B cell (primary cell): ENCODE measurements at regions not wholly inside any gene's neighbourhood (a gene's known extent, or its start where the extent isn't known, plus 50 kb on each side); places are given as distances from the start of the nearest gene placed in this dataset.
"Not testable (repeated sequence)": the region's sequence is repeated elsewhere in the genome, so short reads cannot be mapped to it uniquely, and the experiment has no call there.

ENCODE experiments used
- ATAC-seq: fragments of 200-7000 bp; cut with Tn5 transposase; one replicate; pipeline ENCODE4 v1.10.0; 2021; ENCODE audit warnings: low read depth, mild to moderate bottlenecking, moderate number of reproducible peaks, moderate library complexity
- CTCF ChIA-PET: fragments of 350-600 bp; sonication (Branson Sonifier 250); formaldehyde crosslinking; loops from one replicate; lab custom pipeline; 2021; ENCODE audit warnings: antibody characterized with exemption, inconsistent platforms; lab: Charles Lee
- POLR2A ChIA-PET: fragments of 350-600 bp; sonication (Branson Sonifier 250); formaldehyde crosslinking; loops from one replicate; lab custom pipeline; 2021; ENCODE audit warnings: antibody characterized with exemption; lab: Charles Lee
- DNase-seq: peaks from one replicate; pipeline ENCODE4 v3.0.0; 2013
- H2AFZ ChIP-seq: 2 replicates; pipeline ENCODE4 v1.6.1; 2012; ENCODE audit warnings: mild to moderate bottlenecking, low read depth, low read length; ENCODE audit not compliant: insufficient read depth, poor library complexity, severe bottlenecking
- H3K27ac ChIP-seq, 2 donors: 1 replicate in 1 of 2; 2 replicates in 1 of 2; pipeline ENCODE4 v1.5.1; 2012 to 2013; ENCODE audit warnings: low read length in 2 of 2, mild to moderate bottlenecking in 2 of 2, moderate library complexity in 1 of 2
- H3K27me3 ChIP-seq, 4 experiments: fragments of 200-600 bp in 1 of 4; sonication (generic) in 1 of 4; replicated peaks in 1 of 4; 1 replicate in 2 of 4; 2 replicates in 2 of 4; pipeline versions ENCODE4 v1.6.1 to v1.7.0; 2013 to 2016; ENCODE audit warnings: low read length in 3 of 4, mild to moderate bottlenecking in 2 of 4, mixed read lengths in 1 of 4, moderate library complexity in 1 of 4; ENCODE audit not compliant: insufficient read depth in 4 of 4, control insufficient read depth in 3 of 4; ENCODE audit errors: control extremely low read depth in 1 of 4
- H3K36me3 ChIP-seq, 2 experiments: replicated peaks in 1 of 2; 1 replicate in 1 of 2; 2 replicates in 1 of 2; pipeline versions ENCODE4 v1.6.1 to v1.7.1; 2013; ENCODE audit warnings: low read length in 1 of 2; ENCODE audit not compliant: insufficient read depth in 2 of 2, control insufficient read depth in 1 of 2; ENCODE audit errors: control extremely low read depth in 1 of 2, extremely low read depth in 1 of 2
- H3K4me1 ChIP-seq, 2 donors: fragments of 200-600 bp in 1 of 2; sonication (generic) in 1 of 2; 1 replicate in 1 of 2; 2 replicates in 1 of 2; pipeline versions ENCODE4 v1.5.1 to v1.6.1; 2013 to 2017; ENCODE audit warnings: low read length in 2 of 2; ENCODE audit not compliant: control insufficient read depth in 2 of 2, insufficient read depth in 2 of 2
- H3K4me2 ChIP-seq: replicated peaks from 2 replicates; pipeline ENCODE3; 2012; ENCODE audit warnings: mild to moderate bottlenecking, low read depth, low read length; ENCODE audit not compliant: poor library complexity, severe bottlenecking
- H3K4me3 ChIP-seq, 5 experiments: fragments of 200-600 bp in 1 of 5; sonication (generic) in 1 of 5; 1 replicate in 3 of 5; 2 replicates in 2 of 5; pipeline versions ENCODE4 v1.5.1 to v1.7.0; 2011 to 2016; ENCODE audit warnings: low read length in 4 of 5, mild to moderate bottlenecking in 4 of 5, low read depth in 2 of 5, control low read depth in 1 of 5, moderate library complexity in 1 of 5; ENCODE audit not compliant: insufficient read depth in 1 of 5; ENCODE audit errors: control extremely low read depth in 1 of 5, extremely low read depth in 1 of 5
- H3K79me2 ChIP-seq: fragments of 200-600 bp; sonication (generic); one replicate; pipeline ENCODE4 v1.6.0; 2016; ENCODE audit warnings: low read length; ENCODE audit not compliant: control insufficient read depth, insufficient read depth
- H3K9ac ChIP-seq: fragments of 200-600 bp; sonication (generic); 2 replicates; pipeline ENCODE4 v1.6.1; 2017; ENCODE audit warnings: mild to moderate bottlenecking, low read length, moderate library complexity
- H3K9me3 ChIP-seq, 3 donors: one replicate each; pipeline versions ENCODE4 v1.6.1 to v1.7.1; 2013; ENCODE audit warnings: low read length in 2 of 3; ENCODE audit not compliant: control insufficient read depth in 2 of 3, insufficient read depth in 1 of 3; ENCODE audit errors: control extremely low read depth in 1 of 3
- H4K20me1 ChIP-seq: 2 replicates; pipeline ENCODE4 v1.6.0; 2012; ENCODE audit warnings: mild to moderate bottlenecking, low read length; ENCODE audit not compliant: insufficient read depth, control insufficient read depth, poor library complexity, severe bottlenecking
- H3K27ac Mint-ChIP-seq: one replicate; pipeline ENCODE4 v1.8.0; 2021; ENCODE audit warnings: mixed read lengths
- H3K27me3 Mint-ChIP-seq: one replicate; pipeline ENCODE4 v1.8.0; 2021; ENCODE audit warnings: mixed read lengths
- H3K4me1 Mint-ChIP-seq: one replicate; pipeline ENCODE4 v1.8.0; 2021; ENCODE audit warnings: mixed read lengths
- H3K4me3 Mint-ChIP-seq: one replicate; pipeline ENCODE4 v1.8.0; 2021; ENCODE audit warnings: mixed read lengths
- H3K9me3 Mint-ChIP-seq: one replicate; pipeline ENCODE4 v1.8.0; 2022; ENCODE audit warnings: mixed read lengths; ENCODE audit not compliant: insufficient read depth
- EZH2 ChIP-seq: IDR thresholded peaks from 2 replicates; pipeline ENCODE4 v1.6.1; 2012; ENCODE audit warnings: borderline replicate concordance, low read depth, mild to moderate bottlenecking, moderate library complexity, low read length; ENCODE audit not compliant: insufficient read depth, poor library complexity, severe bottlenecking
- whole genome bisulfite sequencing: methylation state at CpG from one replicate; pipeline ENCODE4 v1.1.5; 2013; ENCODE audit warnings: missing lambda C conversion rate; ENCODE audit not compliant: insufficient coverage; 5-methylcytosine and 5-hydroxymethylcytosine counted together
- intact Hi-C: fragments of 100-400 bp; cut with micrococcal nuclease; formaldehyde crosslinking; loops from one replicate; pipeline ENCODE4 v1.10.0; 2022
- TF ChIP-seq, protein P1 (sequence below): fragments of 200-600 bp; IDR thresholded peaks from one replicate; pipeline ENCODE4 v1.8.0; 2022; ENCODE audit warnings: antibody characterized with exemption, mild to moderate bottlenecking

DNA sequence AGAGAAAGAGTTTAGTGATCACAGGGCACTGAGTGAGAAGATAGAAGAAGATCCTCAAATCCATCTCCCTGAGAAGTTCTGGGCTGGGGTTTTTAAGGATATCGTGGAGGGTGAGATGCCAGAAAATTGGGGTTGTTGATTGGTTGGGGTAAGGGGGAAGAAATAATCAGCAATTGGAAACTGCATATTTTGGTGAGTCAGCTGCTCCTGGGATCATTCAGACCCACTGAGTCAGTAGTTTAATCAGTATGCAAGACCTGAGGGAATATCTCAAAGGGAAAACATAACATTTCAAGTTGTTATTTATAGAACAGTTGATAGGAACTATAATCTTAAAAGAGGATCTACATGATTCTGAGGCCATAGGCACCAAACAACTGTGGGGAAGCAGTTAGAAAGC lies 183.4 kb downstream of the FCRL5 start:
- POLR2A ChIA-PET, H3K4me2 ChIP-seq, H3K4me3 ChIP-seq, H4K20me1 ChIP-seq, ATAC-seq, H3K27ac ChIP-seq, H3K4me1 Mint-ChIP-seq, H3K27me3 ChIP-seq, H3K9ac ChIP-seq, H3K4me3 Mint-ChIP-seq, H3K79me2 ChIP-seq, DNase-seq, H3K36me3 ChIP-seq, H3K9me3 ChIP-seq, H3K27me3 Mint-ChIP-seq, H2AFZ ChIP-seq, H3K9me3 Mint-ChIP-seq, H3K27ac Mint-ChIP-seq, H3K4me1 ChIP-seq: not testable (repeated sequence)
- intact Hi-C loops: loop anchor here (2.0 kb wide), 1 partner anchor 128 kb away; no protein-coding TSS in a partner anchor
- CTCF ChIA-PET: interaction anchor here (0.5 to 2.8 kb wide), 4 partner anchors 127 to 749 kb away, joined by 3 to 17 read pairs (median 8); no protein-coding TSS in a partner anchor
- 83% methylated on average over 1 of the region's 1 CpG for WGBS

DNA sequence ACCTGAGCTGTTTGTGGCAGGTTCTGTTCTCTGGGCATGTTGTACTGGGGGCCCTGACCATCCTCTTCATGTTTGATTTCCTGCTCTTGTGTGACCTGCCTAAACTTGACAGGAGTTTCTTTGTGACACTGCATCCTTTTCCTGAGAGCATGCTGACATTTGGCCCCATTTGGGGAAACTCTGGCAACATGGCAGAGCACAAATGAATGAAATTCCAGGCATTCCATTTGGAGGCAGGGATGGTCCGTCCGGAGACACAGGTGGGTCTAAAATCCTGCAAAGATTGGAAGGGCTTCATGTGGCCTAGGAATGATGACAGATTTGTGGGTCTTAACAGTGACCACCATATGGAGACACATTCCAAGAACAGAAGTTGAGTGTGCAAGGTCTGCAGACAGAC lies 184.0 kb downstream of the FCRL5 start:
- WGBS: no CpG with 5 or more reads among the region's 2 CpGs

More for the DNA sequence above, 184.0 kb downstream of the FCRL5 start:
- Mint-ChIP-seq H3K27me3 (no peaks in the 10 kb centered on the region), H3K4me3 (no peak overlapping the region), H3K4me1 (no peaks in the 10 kb centered on the region), H3K9me3 (no peaks in the 10 kb centered on the region), H3K27ac (no peak overlapping the region)
- Histone ChIP-seq H2AFZ (no peak overlapping the region), H3K9me3 (no peaks in the 10 kb centered on the region), H3K36me3 (no peaks in the 10 kb centered on the region), H3K79me2 (no peaks in the 10 kb centered on the region), H3K4me2 (no peak overlapping the region), H3K4me3 (no peak overlapping the region), H3K9ac (no peak overlapping the region), H3K4me1 (no peaks in the 10 kb centered on the region), H3K27ac (no peak overlapping the region), H3K27me3 (no peaks in the 10 kb centered on the region), H4K20me1 (no peaks in the 10 kb centered on the region)
- no peak for DNase-seq
- intact Hi-C loops: loop anchor here (2.0 kb wide), 1 partner anchor 128 kb away; no protein-coding TSS in a partner anchor
- ChIA-PET CTCF (interaction anchor here (1.0 to 2.8 kb wide), 2 partner anchors 127 to 137 kb away, joined by 4 to 13 read pairs; no protein-coding TSS in a partner anchor), POLR2A (no interaction called here)
- TF ChIP-seq, protein P1, sequence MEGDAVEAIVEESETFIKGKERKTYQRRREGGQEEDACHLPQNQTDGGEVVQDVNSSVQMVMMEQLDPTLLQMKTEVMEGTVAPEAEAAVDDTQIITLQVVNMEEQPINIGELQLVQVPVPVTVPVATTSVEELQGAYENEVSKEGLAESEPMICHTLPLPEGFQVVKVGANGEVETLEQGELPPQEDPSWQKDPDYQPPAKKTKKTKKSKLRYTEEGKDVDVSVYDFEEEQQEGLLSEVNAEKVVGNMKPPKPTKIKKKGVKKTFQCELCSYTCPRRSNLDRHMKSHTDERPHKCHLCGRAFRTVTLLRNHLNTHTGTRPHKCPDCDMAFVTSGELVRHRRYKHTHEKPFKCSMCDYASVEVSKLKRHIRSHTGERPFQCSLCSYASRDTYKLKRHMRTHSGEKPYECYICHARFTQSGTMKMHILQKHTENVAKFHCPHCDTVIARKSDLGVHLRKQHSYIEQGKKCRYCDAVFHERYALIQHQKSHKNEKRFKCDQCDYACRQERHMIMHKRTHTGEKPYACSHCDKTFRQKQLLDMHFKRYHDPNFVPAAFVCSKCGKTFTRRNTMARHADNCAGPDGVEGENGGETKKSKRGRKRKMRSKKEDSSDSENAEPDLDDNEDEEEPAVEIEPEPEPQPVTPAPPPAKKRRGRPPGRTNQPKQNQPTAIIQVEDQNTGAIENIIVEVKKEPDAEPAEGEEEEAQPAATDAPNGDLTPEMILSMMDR: no peak
- TF ChIP-seq EZH2: no peak
- ATAC-seq: no peak
